Hepatocyte (in vitro differentiated cells): ENCODE measurements at regions not wholly inside any gene's neighbourhood (a gene's known extent, or its start where the extent isn't known, plus 50 kb on each side); places are given as distances from the start of the nearest gene placed in this dataset.

Experiments
- EZH2 ChIP-seq: fragments of 200-600 bp; sonication (generic); IDR thresholded peaks from 2 replicates; pipeline ENCODE4 v1.6.1; 2016; ENCODE audit warnings: antibody characterized with exemption, mild to moderate bottlenecking, borderline replicate concordance
- TF ChIP-seq, protein P1 (sequence below): fragments of 200-600 bp; sonication (generic); IDR thresholded peaks from 2 replicates; pipeline ENCODE4 v1.5.1; 2016; ENCODE audit warnings: antibody characterized with exemption, mild to moderate bottlenecking; ENCODE audit not compliant: poor library complexity

DNA sequence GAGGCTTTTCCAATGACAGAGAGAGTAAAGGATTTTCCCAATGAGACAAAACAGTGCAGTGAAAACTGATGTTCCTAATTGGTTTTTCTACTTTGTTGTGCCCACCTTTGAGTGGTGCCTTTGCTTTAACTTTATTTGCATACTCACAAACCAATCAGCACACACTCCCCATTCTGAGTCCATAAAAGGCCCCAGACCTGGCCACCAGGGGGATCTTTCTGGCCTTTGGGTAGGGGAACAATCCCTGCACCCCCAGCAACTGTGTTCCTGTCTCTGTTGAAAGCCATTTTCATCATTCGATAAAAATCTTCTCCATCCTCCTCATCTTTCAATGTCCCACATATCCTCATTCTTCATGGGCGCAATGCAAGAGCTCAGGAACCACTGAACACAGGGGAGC is 252.8 kb downstream of the B3GLCT start:
- TF ChIP-seq, protein P1, sequence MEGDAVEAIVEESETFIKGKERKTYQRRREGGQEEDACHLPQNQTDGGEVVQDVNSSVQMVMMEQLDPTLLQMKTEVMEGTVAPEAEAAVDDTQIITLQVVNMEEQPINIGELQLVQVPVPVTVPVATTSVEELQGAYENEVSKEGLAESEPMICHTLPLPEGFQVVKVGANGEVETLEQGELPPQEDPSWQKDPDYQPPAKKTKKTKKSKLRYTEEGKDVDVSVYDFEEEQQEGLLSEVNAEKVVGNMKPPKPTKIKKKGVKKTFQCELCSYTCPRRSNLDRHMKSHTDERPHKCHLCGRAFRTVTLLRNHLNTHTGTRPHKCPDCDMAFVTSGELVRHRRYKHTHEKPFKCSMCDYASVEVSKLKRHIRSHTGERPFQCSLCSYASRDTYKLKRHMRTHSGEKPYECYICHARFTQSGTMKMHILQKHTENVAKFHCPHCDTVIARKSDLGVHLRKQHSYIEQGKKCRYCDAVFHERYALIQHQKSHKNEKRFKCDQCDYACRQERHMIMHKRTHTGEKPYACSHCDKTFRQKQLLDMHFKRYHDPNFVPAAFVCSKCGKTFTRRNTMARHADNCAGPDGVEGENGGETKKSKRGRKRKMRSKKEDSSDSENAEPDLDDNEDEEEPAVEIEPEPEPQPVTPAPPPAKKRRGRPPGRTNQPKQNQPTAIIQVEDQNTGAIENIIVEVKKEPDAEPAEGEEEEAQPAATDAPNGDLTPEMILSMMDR = no peak
- TF ChIP-seq EZH2 = no peak
